H54 (cell line): ENCODE measurements at regions not wholly inside any gene's neighbourhood (a gene's known extent, or its start where the extent isn't known, plus 50 kb on each side); places are given as distances from the start of the nearest gene placed in this dataset.

ENCODE experiments used
- DNase-seq: peaks from one replicate; pipeline ENCODE4 v3.0.0; 2011; ENCODE audit warnings: low spot score, mixed read lengths; ENCODE audit not compliant: insufficient read length
- FAIRE-seq: peaks from 3 replicates; lab custom pipeline; 2011; peaks lifted over from hg19 to GRCh38; lab: Jason Lieb, UNC
- POLR2A ChIP-seq: IDR thresholded peaks from 2 replicates; pipeline ENCODE4 v1.6.1; 2011; ENCODE audit warnings: low read depth, mild to moderate bottlenecking, low read length

DNA sequence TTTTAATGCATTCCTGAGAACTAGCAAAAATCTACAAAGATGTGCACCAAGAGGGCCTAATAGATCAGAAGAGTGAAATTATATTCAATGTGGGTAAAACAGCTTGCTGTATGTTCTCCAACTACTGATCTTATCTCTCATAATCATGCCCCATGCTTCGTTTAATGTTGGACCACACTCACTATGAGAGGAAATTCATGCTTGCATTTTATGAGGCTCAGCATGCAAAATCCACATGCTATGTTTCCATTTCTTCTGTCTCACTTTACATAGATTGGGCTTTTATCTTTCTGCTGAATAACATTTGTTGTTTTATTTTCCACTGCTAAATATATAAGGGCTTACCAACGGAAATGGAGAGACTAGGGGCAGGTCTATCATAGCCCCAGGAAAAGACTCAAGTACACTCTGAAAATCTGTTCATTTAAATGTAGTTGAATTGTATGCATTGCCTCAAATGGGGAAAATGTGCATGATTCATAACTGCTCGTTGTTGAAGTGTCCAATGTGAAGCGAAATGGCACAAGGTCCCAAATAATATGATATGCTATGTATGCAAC lies 474.2 kb downstream of the EFNA5 start:
- TF ChIP-seq POLR2A, result no peak
- DNase-seq (no peak), FAIRE-seq (no peak)

DNA sequence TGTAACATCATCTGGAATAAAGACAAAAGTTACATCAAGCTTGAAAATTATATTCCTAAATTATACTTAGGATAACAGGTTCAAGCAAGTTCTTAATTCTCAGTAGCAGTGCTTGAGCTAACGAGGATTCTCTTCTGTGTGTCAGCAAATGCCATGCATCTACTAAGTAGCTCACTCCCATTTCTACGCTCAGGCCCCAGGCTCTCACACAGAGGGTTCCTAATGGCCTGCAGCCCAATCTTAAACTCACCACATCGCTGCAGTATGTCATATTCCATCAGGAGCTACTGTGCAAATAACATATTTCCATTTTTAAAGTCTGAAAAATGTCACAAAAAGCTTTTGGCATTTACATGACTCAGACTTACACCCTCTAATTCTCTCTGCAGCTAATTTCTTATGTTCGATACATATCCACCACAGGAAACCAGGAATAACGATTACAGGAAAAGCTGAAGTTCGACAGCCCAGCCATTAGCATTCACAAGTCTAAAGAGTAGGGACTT lies 474.8 kb downstream of the EFNA5 start:
- DNase-seq (no peak), FAIRE-seq (no peak)
- no peak for TF ChIP-seq POLR2A

DNA sequence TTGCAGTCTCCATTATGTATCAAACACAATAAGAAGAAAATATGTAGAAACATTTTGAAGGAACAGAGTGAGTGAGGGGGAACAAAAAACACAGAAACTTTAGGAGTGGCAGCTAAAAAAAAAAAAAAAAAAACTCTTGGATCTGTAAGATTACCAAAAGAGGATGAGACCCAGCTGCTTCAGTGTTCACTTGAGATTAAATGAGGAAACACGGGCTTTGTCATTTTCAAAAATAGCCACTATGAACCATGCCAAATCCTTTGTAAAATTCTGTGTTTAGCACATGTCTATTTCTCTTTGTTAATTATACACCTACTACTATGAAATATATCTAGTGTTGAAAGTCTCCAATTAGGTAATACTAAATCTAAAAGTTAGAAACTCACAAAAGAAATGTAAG lies 485.9 kb downstream of the EFNA5 start:
- TF ChIP-seq POLR2A, result no peak
- FAIRE-seq (no peak), DNase-seq (no peak)

DNA sequence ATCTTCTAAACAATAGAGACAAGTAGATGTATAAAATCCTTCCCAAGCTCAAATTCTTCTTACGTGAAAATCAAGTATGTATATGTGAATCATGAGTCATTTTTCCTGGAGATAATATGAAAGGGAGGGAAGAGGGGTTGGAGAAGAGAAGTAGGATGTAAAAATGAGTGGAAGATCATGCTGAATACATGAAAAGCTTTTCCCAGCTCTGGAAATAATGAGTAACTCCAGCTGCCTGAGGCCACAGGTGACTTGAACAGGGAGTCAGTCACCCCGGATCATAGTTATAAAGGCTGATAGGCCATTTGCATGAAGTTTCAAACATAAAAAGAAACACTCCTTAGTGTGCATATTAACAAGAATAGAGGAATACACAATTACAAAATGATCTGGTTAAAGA lies 486.7 kb downstream of the EFNA5 start:
- TF ChIP-seq POLR2A, result no peak
- no peak for DNase-seq
- no peak for FAIRE-seq

DNA sequence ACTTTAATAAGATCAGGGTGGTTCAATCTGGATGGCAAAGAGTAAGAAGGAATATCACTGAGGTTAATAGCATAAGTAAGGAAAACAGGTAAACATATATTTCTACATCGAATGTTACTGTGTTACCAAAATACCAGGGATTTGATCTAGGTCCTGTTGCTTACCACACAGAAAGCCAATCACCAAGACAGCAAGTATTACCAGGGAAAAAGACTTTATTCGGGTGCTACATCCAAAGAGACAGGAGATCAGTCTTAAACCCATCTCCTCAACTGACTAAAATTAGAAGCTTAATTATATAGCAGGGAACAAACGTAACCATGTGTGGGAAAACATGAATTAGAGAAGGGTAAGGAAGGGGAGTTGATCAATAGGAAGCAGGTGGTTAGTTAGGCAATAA lies 500.1 kb downstream of the EFNA5 start:
- no peak for FAIRE-seq
- no peak for TF ChIP-seq POLR2A
- DNase-seq, result no peak

DNA sequence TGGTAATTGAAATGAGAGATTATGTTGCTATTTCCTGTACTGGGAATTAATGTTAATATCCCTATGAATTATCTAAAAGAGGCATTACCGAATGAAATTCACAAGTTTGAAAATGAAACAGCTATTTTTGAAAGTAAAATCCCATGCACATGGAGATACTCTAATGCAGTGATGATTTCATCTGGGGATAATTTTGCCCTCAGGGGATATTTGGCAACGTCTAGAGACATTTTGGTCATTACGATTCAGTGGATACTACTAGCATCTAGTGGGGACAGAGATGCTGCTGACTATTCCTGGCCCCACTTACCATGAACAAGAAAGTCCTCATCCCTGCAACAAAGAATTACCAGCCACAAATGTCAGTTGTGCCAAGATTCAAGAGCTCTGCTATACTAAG lies 500.9 kb downstream of the EFNA5 start:
- FAIRE-seq, result no peak
- no peak for TF ChIP-seq POLR2A
- DNase-seq, result no peak

DNA sequence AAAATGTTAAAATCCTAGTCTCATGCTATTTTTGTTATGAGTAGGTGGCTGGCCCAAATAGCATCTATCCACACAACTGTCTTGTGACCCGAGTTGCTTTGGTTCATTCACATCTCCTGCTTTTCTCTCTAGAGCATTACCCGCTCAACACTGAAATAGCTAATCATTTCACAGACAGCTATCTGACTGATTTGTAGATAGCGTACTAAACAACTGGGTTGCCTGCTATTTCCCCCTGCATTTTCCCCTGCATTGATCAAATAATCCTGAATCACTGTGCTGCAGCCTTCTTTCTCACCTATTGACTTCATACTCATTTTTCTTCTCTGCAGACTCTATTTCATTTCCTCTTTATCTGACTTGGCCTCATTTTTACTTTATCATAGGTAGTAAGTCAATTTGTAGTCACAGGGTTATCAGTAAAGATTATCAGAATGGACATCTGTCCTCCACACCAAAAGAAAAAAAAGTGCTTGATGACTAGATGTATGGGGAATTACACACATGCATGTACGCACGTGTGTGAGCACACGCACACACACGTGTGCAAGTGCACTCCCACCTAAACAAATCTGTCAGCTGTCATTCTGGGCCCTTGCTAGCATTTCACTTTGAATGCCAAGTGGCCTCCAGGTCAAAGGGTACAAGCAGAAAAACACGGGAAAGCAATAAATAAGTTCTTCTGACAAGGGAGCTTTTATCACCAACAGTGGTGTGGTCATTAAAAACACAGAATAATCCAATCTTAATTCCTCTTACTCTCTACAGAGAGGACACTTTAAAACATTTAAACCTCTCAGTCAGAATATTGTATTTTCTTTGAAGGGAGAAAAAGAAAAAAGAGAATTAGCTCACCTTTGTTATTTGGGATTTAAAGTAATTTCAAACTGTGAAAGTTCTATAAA lies 501.6 kb downstream of the EFNA5 start:
- DNase-seq, result no peak
- no peak for TF ChIP-seq POLR2A
- FAIRE-seq, result no peak

DNA sequence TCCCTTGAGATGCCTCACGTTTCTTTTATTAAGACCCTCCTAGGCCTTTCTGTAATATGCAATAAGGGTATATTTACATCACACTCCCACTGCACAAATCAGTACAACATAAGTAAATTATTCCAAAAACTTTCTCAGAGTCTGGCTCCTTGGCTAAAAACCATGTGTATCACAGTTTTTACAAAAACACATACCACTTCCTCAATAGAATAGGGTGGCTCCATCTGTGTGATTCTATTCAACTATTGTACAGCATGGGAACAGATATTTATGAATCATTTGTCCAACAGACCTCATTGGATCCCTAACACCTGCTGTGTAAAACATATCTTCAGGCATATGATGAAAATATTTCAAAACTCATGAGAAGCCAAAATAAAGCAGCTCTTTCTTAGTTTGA lies 502.7 kb downstream of the EFNA5 start:
- FAIRE-seq, result no peak
- no peak for DNase-seq
- TF ChIP-seq POLR2A, result no peak

DNA sequence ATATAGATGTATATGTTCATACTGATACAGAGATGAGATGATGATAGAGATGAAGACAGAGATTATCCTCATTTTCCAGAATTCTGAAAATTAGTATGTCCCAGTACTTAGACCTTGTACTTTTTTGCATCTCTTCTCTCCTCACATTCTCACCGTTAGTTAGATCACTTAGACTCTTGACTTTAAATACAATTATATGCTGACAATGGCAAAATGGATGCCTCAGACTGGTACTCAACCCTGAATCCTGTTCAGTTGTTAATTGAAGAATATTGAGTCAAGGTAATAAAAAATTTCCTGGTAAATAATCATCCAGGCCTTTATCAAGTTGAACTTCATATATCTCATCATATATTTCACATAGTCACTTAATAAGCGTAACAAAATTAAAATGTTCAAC lies 505.4 kb downstream of the EFNA5 start:
- no peak for DNase-seq
- no peak for TF ChIP-seq POLR2A
- no peak for FAIRE-seq

DNA sequence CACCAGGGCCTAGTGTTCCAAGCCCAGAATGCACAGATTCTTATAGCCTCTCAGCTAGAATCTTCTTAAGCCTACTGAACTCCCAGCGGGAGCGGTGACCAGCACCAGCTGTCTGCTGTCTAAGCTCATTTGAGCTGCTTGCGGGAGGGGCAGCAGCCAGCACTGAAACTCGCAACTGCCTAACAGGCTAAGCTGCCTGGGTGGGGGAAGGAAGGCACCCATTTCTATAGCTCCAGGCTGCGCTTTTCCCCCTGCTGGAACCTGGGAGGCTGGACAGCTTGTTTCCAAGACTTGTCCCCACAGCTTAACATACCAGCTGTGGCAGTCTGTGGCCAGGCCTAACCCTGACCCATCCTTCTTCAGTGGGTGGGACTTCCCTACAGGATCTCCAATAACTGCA lies 512.9 kb downstream of the EFNA5 start:
- no peak for FAIRE-seq
- TF ChIP-seq POLR2A, result no peak
- DNase-seq, result no peak

DNA sequence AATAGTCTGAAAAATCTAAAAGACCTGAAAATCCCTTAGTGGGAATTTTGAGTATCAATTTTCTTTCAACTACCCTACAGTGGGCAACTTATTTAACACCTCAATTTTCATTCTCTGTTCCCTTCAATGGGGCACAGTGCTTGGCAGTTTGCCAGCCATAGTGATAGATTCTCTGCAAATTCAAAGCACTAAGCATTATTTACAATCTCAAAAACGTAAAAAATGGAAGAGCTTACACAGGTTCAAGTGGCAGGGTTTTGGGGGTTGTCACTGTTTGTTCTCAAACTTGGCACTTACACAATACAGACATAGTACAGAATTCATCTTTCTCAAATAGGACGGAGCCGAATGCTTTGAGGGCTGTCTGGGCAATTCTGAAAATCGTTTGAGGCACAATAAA lies 515.0 kb downstream of the EFNA5 start:
- DNase-seq (no peak), FAIRE-seq (no peak)
- no peak for TF ChIP-seq POLR2A

DNA sequence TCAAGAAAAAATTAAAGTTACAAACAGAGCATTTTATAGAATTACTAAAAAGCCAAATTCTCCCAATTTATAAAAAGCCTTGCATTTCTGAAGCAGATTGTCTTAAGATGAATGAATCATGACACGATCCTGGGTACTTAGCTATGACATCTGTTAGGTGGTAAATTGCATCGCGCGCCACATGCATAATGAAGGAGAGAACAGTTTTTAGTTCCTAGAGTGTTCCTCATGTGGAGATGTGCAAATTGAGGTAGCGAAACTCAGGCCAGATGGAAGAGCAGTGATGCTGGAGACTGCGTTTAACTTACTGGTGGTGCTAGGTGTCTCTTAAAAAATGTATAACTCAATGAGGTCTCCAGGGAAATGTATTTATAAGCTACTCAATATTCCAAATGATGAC lies 516.1 kb downstream of the EFNA5 start:
- FAIRE-seq (no peak), DNase-seq (no peak)
- no peak for TF ChIP-seq POLR2A

DNA sequence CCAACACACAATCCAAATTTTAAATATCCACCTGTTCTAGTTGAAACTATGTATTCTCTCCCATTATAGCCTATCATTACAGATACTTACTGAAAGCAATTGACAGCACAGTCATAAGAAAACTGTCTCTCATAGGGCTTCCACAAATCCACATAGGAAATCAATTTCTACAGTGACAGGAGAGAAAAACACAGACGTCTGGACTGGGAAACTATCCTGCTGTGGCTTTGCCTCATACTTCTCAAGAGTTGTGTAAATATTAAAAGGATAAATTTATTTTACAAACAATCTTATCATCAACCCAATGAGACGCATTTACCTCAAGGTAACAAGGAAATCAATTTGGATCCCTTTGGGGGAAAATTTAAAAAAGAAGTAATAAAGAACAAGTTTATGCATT lies 517.5 kb downstream of the EFNA5 start:
- FAIRE-seq (no peak), DNase-seq (no peak)
- TF ChIP-seq POLR2A, result no peak

DNA sequence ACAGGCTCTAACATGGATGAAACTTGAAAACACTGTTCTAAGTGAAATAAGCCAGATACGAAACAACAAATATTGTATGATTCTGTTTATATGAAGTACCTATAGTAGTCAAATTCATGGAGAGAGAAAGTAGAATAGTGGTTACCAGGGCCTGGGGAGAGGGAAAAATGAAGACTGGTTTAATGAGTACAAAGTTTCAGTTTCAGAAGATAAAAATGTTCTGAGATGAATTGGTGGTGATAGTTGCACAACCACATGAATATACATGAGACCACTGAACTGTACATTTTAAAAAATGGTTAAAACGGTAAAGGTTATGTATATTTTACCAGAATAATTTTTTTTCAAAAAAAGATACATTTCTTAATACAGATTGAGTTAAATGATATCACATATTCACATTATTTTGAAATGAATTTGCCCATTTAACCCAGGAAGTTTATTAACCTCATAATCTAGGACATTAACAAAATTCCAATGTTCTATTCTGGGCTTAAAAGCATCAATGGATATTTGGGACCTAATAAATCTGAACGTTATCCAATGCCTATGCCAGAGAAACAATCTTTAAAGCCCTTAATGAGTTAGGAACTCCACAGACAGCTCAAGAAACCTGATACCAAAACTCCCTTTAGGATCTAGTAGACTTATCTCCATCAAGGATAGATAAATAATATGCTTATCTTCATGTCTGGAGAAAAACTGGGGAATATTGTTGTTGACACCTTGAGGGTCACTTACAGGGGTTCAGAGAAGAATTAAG lies 521.3 kb downstream of the EFNA5 start:
- TF ChIP-seq POLR2A, result no peak
- no peak for FAIRE-seq
- DNase-seq, result no peak
